PFSK-1 (cell line): ENCODE measurements at regions not wholly inside any gene's neighbourhood (a gene's known extent, or its start where the extent isn't known, plus 50 kb on each side); places are given as distances from the start of the nearest gene placed in this dataset.

Experiments
- SIN3A ChIP-seq: IDR thresholded peaks from 2 replicates; pipeline ENCODE4 v1.6.1; 2012; ENCODE audit warnings: mild to moderate bottlenecking, low read length, moderate library complexity, borderline replicate concordance; ENCODE audit not compliant: insufficient read depth
- TAF1 ChIP-seq: IDR thresholded peaks from 2 replicates; pipeline ENCODE4 v1.6.1; 2012; ENCODE audit warnings: low read length, control low read depth, borderline replicate concordance; ENCODE audit not compliant: insufficient read depth

DNA sequence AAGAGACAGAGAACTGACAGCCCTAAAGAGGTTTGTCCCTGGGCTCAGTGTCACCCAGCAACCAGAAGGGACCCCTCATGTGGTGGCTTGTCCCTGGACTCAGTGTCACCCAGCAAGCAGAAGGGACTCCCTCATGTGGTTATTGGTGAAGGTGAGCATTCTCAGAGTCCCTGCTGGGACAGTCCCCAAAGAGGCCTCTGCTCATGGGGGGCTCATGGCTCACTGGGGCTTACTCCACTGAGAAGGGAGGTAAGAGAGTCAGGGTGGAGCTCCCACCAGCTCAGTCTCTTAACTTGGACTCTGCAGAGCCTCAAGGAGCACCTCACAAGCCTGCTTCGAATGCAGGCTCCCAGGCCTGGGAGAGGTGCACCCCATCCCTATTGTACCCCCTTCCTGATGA, 145.2 kb upstream of the COPS8 start:
- TF ChIP-seq TAF1 = no peak
- no peak for TF ChIP-seq SIN3A
